Fibroblast of lung (primary cell): ENCODE measurements at regions not wholly inside any gene's neighbourhood (a gene's known extent, or its start where the extent isn't known, plus 50 kb on each side); places are given as distances from the start of the nearest gene placed in this dataset.

Experiments used
- EZH2 ChIP-seq: IDR thresholded peaks from 2 replicates; pipeline ENCODE4 v1.5.1; 2012; ENCODE audit warnings: low read length, control low read depth, mild to moderate bottlenecking; ENCODE audit errors: missing control alignments
- TF ChIP-seq, protein P1 (sequence below), 2 donors: IDR thresholded peaks in 1 of 2; conservative IDR thresholded peaks in 1 of 2; 1 replicate in 1 of 2; 2 replicates in 1 of 2; pipeline ENCODE4 v1.5.1; 2011 to 2012; ENCODE audit warnings: low read length in 2 of 2, control low read depth in 1 of 2, inconsistent platforms in 1 of 2, low read depth in 1 of 2, mild to moderate bottlenecking in 1 of 2

DNA sequence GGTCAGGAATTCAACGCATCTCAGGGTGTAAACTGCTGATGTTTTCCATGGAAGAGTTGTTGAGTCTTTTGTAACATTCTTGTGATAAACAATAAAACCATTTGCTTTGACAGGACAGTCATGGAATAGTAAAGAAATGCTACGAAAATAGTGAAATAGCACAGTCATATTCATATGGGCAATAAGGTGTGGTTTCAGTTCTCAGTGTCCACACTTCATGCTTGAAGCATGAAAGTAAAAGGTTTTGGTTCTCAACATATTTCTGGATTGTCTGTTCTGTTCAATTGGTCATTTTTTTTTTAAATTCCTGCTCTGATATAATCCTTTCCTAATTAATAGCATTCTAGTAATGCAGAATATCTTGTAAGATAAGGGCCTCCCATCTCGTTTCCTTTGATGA is 467.6 kb upstream of the ZNF608 start:
- TF ChIP-seq, protein P1, sequence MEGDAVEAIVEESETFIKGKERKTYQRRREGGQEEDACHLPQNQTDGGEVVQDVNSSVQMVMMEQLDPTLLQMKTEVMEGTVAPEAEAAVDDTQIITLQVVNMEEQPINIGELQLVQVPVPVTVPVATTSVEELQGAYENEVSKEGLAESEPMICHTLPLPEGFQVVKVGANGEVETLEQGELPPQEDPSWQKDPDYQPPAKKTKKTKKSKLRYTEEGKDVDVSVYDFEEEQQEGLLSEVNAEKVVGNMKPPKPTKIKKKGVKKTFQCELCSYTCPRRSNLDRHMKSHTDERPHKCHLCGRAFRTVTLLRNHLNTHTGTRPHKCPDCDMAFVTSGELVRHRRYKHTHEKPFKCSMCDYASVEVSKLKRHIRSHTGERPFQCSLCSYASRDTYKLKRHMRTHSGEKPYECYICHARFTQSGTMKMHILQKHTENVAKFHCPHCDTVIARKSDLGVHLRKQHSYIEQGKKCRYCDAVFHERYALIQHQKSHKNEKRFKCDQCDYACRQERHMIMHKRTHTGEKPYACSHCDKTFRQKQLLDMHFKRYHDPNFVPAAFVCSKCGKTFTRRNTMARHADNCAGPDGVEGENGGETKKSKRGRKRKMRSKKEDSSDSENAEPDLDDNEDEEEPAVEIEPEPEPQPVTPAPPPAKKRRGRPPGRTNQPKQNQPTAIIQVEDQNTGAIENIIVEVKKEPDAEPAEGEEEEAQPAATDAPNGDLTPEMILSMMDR (conservative IDR thresholded peaks at IDR 0.05 in 1 of 2, IDR thresholded peaks at IDR 0.05 in 1 of 2; ENCODE audit: low read depth in 1 of 2, low read length in 2 of 2): no peak
- no peak for TF ChIP-seq EZH2
